ENCODE measurements at regions not wholly inside any gene's neighbourhood (a gene's known extent, or its start where the extent isn't known, plus 50 kb on each side); places are given as distances from the start of the nearest gene placed in this dataset.
"Not testable (repeated sequence)": the region's sequence is repeated elsewhere in the genome, so short reads cannot be mapped to it uniquely, and the experiment has no call there.

DNA sequence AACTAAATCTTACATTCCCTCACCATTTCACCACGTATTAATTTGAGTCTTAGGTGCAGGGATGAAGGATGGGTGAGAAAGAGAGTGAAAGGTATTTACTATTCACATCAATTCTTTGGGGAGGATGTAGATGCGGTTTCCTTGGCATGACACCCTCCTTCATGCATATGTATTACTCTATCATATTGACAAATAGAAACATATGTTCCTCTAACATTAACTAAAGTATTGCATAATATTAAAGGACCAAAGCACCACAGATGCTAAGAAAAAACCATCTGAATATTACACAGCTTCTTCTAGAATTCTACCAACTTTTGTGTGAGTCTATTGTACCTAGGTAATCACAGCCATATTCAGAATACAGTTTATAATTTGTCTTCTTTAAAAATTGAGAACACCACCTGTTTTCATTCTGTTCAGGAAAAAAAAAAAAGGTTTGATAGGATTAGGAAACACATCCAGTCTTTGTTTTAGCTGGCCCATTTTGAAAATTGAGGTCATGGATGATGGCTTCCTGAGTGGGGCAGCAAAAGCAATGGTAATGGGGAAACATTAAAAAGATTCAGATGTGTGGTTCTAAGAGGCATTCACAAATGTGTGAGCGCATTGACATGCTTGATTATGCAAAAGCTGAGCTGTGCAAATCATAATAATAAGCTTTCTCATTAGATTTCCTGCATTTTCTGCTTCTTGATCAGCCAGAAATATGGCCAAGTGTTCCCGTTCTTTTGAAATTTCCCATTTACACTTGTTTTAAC, 1011.5 kb upstream of the NUDT12 start:
- no peak for DNase-seq (ENCODE audit: low spot score)

DNA sequence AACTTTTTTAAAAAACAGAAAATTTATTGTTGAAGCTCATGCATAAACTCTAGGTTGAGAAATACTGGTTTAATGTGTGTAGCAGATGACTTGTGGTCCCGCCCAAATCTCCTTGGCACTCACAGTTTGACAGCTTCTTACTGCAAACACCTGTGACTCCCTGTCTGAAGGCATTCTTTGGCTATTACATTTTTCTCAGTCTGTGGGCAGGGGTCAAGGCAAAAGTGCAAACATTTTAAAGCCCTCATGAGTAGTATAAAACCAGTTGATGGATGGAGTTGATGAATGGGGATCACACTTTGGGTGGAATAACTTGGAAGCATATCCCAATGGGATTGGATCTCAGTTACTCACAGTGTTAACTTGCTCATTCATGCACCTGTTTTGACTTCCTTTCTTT, 1007.0 kb upstream of the NUDT12 start:
- no peak for DNase-seq (ENCODE audit: low spot score)

DNA sequence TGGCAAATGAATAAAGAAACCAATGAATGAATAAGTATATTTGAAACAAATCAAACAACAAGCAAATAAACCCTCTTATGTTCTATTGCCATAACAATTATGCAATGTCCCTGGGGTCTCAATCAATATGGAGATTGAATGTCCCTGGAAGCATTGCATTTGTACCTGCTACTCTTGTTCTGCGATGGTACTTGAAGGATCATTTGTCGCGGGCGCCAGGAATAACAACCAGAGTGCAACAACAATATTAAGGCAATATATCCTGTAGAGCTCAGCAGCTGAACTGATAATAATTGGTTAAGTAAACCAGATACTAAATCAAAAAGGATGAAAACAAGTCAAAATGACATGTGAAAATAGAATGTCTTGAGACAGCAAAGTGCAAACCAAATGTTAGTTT, 1001.9 kb upstream of the NUDT12 start:
- no peak for DNase-seq (ENCODE audit: low spot score)

DNA sequence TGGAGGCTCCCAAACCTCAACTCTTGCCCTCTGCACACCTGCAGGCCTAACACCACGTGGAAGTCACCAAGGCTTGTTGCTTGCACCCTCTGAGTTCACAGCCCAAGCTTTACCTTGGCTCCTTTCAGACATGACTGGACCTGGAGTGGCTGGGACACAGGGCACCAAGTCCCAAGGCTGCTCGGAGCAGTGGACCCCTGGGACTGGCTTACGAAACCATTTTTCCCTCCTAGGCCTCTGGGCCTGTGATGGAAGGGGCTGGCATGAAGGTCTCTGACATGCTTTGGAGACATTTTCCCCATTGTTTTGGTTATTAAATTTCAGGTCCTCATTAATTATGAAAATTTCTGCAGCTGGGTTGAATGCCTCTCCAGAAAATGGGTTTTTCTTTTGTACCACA, 994.4 kb upstream of the NUDT12 start:
- no peak for DNase-seq (ENCODE audit: low spot score)

DNA sequence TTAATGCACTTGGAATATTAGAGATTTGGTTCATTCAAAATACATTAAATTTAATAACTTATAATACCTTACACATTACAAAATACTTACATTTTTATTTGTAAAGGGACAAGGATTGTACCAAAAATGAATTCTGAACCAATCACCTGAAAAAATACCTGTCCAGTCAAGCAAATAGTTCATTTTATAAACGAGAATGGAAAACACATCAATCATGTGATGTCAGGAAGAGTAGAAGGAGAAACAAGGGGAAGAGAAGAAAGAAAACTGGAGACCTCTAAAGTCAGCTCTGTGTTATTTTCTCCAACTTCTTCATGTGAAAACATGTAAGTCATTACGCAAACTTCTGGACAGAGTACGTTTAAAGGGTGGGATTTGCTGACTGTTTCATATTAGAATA, 989.0 kb upstream of the NUDT12 start:
- no peak for DNase-seq (ENCODE audit: low spot score)

DNA sequence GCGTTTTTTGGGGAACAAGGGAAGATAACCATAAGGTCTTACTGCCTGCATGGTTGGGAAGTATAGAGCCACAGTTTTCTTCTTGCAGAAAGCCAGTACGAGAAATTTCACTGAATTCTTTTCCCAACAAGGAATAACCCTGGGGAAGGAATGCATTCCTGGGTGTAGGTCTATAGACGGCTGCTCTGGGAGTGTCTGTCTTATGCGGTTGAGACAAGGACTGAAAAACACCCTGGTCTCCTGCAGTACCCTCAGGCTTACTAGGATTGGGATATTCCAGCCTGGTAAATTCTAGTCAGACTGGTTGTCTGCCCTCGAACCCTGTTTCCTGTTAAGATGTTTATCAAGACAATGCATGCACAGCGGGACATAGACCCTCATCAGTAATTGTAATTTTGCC, 984.3 kb upstream of the NUDT12 start:
- not testable (repeated sequence) for DNase-seq (ENCODE audit: low spot score)

DNA sequence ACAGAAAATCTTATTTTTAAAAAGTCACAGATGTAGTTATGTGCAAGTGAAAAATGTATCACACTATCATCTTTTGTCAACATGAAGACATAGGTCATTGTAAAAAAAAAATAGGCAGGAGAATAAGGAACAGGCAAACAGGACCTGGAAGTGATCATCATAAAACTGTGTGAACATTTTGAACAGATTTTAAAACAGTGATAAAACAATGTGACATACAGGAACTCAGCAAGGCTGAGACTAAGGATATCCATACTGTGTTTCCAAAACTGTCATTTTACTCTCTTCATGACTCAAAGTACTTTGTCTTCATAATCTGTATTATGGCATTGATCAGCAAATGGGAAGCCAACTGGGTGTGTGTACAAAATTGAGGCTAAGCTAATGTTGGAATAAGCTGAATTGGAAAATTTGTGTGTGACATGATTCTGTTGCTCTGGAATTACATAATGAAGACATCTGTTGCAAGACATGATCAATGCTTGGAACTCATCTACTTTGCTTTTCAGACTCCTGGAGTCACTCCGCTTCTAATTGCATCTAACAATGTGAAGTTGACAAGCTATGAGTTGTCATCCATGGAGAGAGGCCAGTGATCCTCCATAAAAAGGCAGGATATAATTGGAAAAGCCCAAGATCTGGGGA, 978.7 kb upstream of the NUDT12 start:
- DNase-seq (ENCODE audit: low spot score) = no peak

DNA sequence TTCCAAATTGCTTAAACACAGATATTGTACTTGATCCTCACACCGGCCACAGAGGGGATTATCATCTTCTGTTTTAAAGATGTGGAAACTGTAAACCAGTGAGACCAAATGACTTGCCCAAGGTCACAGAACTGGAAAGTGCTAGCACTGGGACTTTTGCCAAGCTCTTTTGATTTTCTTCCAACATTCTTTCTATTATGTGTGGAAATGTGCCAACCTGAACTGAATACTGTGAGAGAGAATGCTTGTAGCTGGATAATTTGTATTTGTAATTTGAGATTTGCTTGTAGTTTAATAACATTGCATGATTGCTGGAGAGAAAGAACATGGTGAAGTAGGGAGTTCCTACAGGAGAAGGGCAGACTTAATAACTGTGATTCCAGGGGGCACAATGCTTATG, 977.9 kb upstream of the NUDT12 start:
- DNase-seq (ENCODE audit: low spot score) = no peak

DNA sequence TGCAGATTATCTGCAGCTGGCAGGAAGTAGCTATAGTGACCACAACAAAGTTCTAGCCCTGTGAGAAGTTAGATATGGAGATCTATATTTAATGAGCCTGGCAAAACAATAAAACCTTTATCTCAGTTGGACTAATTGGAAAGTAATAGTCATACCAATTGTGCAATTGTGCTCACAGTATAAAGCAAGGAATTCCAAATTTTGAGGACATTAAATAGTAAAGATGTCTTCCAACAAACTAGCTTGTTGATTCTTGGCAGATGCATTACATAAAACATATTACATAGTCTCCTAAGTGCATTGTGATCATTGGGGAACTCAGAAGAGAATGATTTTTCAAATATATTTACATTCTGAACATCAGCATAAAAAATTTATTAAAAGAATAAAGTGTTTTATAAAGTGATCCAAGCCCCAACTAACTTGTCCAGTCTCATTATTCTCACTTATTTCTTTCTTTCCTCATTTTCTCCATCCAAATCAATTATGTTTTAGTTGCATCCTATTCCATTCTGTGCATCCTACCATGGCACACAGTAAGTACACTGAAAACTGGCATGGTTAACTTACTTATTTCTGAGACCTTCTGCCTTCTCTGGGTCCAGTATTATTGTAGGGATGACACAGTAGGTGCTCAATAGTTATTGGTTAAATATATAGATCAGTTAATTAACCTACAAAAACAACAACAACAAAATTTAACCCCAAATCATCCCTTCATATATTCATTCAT, 977.2 kb upstream of the NUDT12 start:
- no peak for DNase-seq (ENCODE audit: low spot score)

DNA sequence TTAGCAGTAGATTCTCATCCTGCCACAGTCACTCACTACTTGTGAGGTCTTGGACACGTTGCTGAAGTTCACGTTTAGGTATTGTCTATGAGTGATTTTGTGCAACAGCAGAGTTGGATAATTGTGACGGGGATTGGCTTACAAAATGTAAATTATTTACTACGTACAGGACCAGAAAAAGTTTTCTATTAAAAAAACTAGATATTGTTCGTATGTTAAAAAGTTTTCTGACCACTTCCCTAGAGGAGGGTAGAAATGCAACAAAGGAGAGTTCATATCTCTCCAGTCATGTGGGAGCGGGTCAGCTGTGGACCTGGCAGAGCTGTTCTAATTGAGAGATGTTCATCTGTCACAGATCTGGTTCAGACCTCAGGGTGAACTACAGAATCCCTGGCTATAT, 976.1 kb upstream of the NUDT12 start:
- DNase-seq (ENCODE audit: low spot score) = no peak

DNA sequence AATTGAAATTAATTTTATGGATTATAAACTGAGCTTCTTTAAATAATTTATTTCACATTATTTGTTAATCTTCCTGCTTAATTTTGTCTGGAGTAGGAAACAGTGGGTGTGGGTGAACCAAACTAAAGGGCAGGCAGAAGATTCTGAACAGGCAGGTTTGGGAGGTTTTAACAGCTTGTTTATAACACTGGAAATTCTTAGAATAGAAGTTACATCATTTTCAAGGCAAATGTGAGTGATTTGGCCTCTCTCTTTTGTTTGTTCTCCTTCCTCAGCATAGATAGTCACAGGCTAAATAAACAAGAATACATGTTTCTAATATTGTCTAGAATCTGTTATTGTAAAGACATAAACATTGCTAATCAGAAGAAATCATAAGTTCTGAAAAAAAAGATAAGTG, 970.9 kb upstream of the NUDT12 start:
- no peak for DNase-seq (ENCODE audit: low spot score)

DNA sequence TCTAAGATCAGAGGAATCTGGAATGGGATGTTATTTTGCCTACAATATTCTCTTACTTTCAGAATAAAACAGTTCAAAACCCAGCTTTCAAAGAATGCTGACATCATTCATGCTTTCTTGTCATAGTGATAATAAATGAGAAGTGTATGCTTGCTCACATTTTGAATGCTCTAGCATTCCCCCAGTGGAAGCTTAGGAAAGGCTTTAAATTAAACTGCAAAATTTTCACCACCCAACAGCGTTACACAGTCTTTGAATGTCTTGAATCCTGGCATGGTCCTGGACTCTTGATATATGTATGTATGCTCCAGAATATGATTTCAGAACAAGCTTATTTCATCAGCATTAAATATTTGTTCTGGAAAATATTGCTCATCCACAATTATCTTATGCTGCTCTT, 964.3 kb upstream of the NUDT12 start:
- DNase-seq (ENCODE audit: low spot score) = no peak

DNA sequence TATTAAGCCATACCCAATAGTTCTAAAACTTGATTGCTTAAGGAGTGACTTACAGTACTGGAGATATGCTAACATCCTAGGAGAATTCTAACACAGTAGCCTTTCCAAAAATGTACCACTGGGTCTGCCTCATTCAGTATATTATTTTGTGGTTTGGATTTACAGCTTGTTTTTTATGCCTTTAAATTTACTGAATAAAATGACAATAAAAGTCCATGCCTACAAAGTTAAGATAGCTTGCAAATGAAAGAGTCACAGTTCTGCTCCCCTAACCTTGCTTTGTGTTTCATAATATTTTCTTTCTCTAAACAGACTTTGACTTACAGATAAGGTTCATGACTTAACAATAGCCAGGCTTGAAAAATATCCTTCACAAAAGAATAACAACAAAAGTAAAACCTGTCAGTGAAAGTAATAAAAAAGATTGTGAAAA, 951.1 kb upstream of the NUDT12 start:
- no peak for DNase-seq (ENCODE audit: low spot score)

DNA sequence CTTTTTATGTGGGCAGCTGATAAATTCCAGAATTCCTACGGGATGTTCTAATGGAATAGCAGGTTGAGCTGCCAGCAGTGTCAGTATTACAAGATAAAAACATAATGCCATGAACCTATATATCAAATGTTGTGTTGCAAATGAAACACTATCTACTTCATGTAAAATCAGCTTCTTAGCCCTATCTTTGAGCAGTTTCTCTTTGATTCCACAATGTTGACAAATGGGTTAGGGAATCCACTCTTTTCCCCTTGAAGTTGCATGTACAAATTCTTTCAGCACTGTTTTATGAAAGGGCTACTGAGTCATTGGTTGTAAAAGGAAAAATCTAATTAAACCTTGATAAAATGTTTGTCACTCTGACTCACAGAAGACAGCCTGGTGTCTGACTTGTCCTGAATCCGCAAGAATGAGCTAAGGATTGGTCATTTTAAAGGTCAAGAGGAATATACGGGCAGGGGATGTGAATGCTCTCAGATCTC, 950.6 kb upstream of the NUDT12 start:
- no peak for DNase-seq (ENCODE audit: low spot score)

DNA sequence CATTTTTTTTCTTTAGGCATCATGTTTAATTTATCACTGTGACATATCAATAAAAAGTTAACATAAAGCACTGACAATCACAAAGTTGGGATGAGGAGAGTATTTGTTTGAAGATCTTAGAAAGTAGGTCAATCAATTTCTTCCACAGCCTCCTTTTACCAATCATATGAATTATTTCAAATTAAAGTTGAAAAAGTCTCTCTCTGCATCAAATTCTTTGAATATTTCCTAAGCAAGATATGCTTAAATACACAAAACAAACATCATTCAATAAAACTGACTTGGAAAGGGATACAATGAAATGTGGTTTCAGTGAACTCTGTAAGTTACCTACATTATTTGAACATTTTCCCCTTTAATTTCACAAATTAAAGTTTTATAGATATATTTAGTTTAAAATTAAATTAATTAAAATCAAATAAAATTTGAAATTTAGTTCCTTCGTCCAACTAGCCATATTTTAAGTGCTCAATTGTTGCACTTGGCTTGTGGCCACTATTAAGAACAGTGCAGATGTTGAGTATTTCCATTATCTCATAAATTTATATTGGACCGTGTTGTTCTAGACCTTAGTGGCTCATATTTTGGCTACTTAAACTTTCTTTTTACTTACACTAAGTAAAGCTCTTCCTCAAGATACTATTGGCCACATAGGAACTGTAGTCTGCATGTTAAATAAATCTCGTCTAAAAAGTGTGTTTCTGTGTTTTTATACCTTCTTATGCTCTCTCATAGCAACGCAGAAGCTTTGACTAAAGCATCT, 949.7 kb upstream of the NUDT12 start:
- DNase-seq (ENCODE audit: low spot score) = no peak

DNA sequence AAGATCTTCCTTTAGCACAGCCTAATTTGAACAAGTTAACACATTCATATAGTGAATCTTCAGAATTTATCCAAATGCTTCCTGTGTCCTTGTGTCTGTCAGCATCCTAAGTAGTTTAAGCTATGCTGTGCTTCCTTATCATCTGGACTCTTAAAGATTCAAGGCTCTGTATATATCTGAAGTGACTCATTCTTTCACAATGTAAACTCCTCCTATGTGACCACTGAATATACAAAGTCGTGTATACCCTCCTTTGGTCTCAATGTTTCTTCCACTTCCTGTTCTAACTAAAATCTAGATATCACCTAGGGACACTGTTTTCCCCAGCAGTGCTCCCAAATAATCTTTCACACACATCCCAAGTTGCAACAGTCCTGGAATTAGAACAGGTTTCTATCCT, 935.7 kb upstream of the NUDT12 start:
- DNase-seq (ENCODE audit: low spot score) = no peak

DNA sequence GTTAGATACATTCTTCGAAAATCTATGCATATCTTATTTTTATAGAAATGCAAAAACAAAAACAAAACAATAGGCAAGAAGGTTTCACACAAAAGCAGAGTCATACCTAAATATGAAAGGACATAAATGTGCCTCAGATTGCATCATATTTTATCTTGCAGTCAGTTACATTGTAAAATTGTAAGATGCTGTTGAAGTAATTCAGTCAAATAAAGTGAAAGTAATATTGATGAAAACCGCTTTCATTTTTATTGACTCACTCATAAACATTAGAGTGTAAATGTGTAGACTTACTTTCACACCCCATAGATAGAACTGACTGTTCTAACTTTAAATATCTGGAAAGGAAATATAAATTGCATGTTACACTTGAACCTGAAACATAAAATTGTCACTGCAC, 931.5 kb upstream of the NUDT12 start:
- DNase-seq (ENCODE audit: low spot score) = no peak

DNA sequence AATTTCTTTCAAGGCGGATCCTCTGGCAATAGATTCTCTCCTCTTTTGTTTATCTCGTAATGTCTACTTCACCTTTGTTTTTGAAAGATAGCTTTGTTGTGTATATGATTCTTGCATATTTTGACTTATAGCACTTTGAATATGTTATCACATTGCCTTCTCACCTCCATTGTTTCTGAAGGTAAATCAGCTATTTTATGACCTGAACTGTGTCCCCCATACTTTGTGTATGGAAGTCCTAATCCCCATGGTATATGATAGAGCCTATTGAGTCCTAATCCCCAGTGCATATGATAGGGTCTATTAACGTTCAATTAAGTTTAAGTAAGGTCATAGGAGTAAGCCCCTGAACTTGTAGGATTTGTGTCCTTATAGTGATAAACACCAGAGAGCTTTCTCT, 910.2 kb upstream of the NUDT12 start:
- no peak for DNase-seq (ENCODE audit: low spot score)

DNA sequence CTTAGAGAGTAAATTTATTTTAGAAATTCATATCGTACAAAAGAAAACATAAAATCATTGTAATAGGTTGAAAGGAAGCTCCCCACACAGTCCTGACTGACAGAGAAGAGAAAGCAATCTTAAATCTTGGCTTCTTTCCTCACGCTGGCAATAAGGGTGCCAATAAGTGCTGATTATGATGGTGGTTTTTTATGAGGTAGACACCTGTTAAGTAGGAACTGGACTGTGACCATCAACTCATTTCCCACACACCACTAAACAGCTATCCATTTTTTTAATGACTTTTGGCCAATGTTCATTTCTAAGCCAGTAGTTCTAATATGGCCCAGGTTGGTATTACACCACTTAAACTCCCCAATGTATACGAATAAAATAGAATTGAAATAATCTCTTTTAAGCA, 893.5 kb upstream of the NUDT12 start:
- no peak for DNase-seq (ENCODE audit: low spot score)

DNA sequence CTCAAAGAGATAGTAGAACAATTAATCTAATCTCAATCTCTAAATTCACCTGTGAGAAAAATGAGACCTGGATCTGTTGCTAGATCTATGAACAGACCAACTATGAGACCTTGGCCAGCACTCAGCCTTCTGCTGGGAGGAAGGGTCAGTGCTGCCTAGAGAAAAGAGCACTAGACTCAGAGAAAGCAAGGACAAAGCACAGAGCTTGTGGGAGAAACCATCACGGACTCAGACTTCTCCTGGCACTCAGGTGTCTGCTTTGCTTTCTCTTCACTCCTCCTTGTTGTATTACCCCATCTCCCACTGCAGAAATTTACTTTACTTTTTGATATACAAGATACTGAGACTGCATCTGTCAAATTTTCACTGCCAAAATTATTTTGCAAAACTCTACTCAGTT, 890.0 kb upstream of the NUDT12 start:
- DNase-seq (ENCODE audit: low spot score) = no peak

DNA sequence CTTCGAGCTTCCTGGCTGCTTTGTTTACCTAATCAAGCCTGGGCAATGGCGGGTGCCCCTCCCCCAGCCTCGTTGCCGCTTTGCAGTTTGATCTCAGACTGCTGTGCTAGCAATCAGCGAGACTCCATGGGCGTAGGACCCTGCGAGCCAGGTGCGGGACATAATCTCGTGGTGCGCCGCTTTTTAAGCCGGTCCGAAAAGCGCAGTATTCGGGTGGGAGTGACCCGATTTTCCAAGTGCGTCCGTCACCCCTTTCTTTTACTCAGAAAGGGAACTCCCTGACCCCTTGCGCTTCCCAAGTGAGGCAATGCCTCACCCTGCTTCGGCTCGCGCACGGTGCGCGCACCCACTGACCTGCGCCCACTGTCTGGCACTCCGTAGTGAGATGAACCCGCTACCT, 889.3 kb upstream of the NUDT12 start:
- DNase-seq (ENCODE audit: low spot score) = not testable (repeated sequence)

DNA sequence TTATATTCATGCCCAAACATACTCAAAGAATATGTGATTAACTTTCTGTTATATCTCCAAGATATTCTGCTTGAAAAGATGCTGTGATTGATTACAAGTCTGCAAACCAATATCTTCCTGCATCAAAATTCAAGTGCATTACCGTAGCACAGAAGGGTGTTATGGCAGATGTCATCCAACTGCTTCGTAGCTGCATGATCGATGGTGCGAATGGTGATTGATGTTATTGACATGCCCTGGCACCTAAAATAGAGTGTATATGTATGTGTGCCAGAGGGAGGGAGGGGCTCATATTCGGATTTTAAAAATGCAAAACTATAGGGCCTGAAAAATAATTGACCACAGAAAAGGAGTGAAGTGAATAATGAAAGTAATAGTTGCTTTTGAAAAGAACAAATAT, 882.1 kb upstream of the NUDT12 start:
- DNase-seq (ENCODE audit: low spot score) = no peak

Measured in ecto neural progenitor cell (in vitro differentiated cells).